Neuronal stem cell (in vitro differentiated cells): ENCODE measurements at regions not wholly inside any gene's neighbourhood (a gene's known extent, or its start where the extent isn't known, plus 50 kb on each side); places are given as distances from the start of the nearest gene placed in this dataset.
"Not testable (repeated sequence)": the region's sequence is repeated elsewhere in the genome, so short reads cannot be mapped to it uniquely, and the experiment has no call there.

Experiments
- DNase-seq: peaks from one replicate; pipeline ENCODE4 v3.0.0-alpha.2; 2013; ENCODE audit warnings: low spot score
- H2AFZ ChIP-seq: one replicate; pipeline ENCODE4 v1.6.1; 2013; ENCODE audit warnings: mild to moderate bottlenecking, low read length, inconsistent platforms
- H2AK5ac ChIP-seq: 2 replicates; pipeline ENCODE4 v1.6.1; 2013; ENCODE audit warnings: low read depth, mild to moderate bottlenecking, inconsistent platforms, low read length, moderate library complexity, mixed read lengths
- H2BK120ac ChIP-seq: 2 replicates; pipeline ENCODE4 v1.6.1; 2013; ENCODE audit warnings: low read depth, mild to moderate bottlenecking, inconsistent platforms, low read length, moderate library complexity, mixed read lengths
- H2BK12ac ChIP-seq: one replicate; pipeline ENCODE4 v1.6.1; 2013; ENCODE audit warnings: low read length, inconsistent platforms
- H2BK15ac ChIP-seq: 2 replicates; pipeline ENCODE4 v1.6.1; 2013; ENCODE audit warnings: mild to moderate bottlenecking, low read length, inconsistent platforms, mixed read lengths
- H2BK5ac ChIP-seq: one replicate; pipeline ENCODE4 v1.6.1; 2013; ENCODE audit warnings: inconsistent platforms, mild to moderate bottlenecking, low read length, moderate library complexity
- H3K14ac ChIP-seq: one replicate; pipeline ENCODE4 v1.6.1; 2013; ENCODE audit warnings: low read length, inconsistent platforms
- H3K18ac ChIP-seq: 2 replicates; pipeline ENCODE4 v1.6.1; 2013; ENCODE audit warnings: low read length, inconsistent platforms
- H3K23ac ChIP-seq: 2 replicates; pipeline ENCODE4 v1.6.1; 2013; ENCODE audit warnings: low read depth, mild to moderate bottlenecking, mixed read lengths, low read length, inconsistent platforms; ENCODE audit not compliant: poor library complexity
- H3K27ac ChIP-seq: replicated peaks from 3 replicates; pipeline ENCODE4 v1.5.1; 2013; ENCODE audit warnings: low read length, inconsistent platforms
- H3K27me3 ChIP-seq, 3 experiments: 2 replicates each; pipeline ENCODE4 v1.6.1; 2013; ENCODE audit warnings: low read length in 3 of 3, mild to moderate bottlenecking in 2 of 3, inconsistent platforms in 1 of 3, low read depth in 1 of 3, mixed read lengths in 1 of 3, moderate library complexity in 1 of 3; ENCODE audit not compliant: control insufficient read depth in 3 of 3, insufficient read depth in 3 of 3
- H3K36me3 ChIP-seq, 2 donors: replicated peaks in 1 of 2; 2 replicates each; pipeline ENCODE4 v1.6.1; 2013; ENCODE audit warnings: low read length in 2 of 2; ENCODE audit not compliant: control insufficient read depth in 2 of 2, insufficient read depth in 2 of 2
- H3K4ac ChIP-seq: 2 replicates; pipeline ENCODE4 v1.6.1; 2013; ENCODE audit warnings: inconsistent platforms, mild to moderate bottlenecking, low read length, moderate library complexity
- H3K4me1 ChIP-seq, 2 donors: 1 replicate in 1 of 2; 2 replicates in 1 of 2; pipeline ENCODE4 v1.6.1; 2013; ENCODE audit warnings: low read length in 2 of 2, low read depth in 1 of 2; ENCODE audit not compliant: control insufficient read depth in 2 of 2, insufficient read depth in 1 of 2
- H3K4me2 ChIP-seq: one replicate; pipeline ENCODE4 v1.6.1; 2013; ENCODE audit warnings: mild to moderate bottlenecking, low read length, inconsistent platforms; ENCODE audit not compliant: insufficient read depth, poor library complexity, severe bottlenecking
- H3K4me3 ChIP-seq, 2 donors: 2 replicates each; pipeline ENCODE4 v1.5.1; 2013; ENCODE audit warnings: low read length in 2 of 2, mild to moderate bottlenecking in 2 of 2, inconsistent platforms in 1 of 2, moderate library complexity in 1 of 2
- H3K79me1 ChIP-seq: one replicate; pipeline ENCODE4 v1.6.1; 2013; ENCODE audit warnings: low read depth, mild to moderate bottlenecking, inconsistent platforms, low read length, moderate library complexity
- H3K9ac ChIP-seq: one replicate; pipeline ENCODE4 v1.6.1; 2013; ENCODE audit warnings: mild to moderate bottlenecking, low read depth, low read length, inconsistent platforms; ENCODE audit not compliant: poor library complexity
- H3K9me3 ChIP-seq, 2 donors: replicated peaks in 1 of 2; 2 replicates each; pipeline versions ENCODE3 to v1.6.1; 2013; ENCODE audit warnings: low read length in 2 of 2, mild to moderate bottlenecking in 2 of 2, inconsistent platforms in 1 of 2, low read depth in 1 of 2, mixed read lengths in 1 of 2, moderate library complexity in 1 of 2; ENCODE audit not compliant: control insufficient read depth in 2 of 2, insufficient read depth in 1 of 2
- H4K8ac ChIP-seq: one replicate; pipeline ENCODE4 v1.6.1; 2013; ENCODE audit warnings: low read depth, mild to moderate bottlenecking, inconsistent platforms, low read length, moderate library complexity
- H4K91ac ChIP-seq: one replicate; pipeline ENCODE4 v1.6.1; 2013; ENCODE audit warnings: low read length, low read depth, mild to moderate bottlenecking, inconsistent platforms; ENCODE audit not compliant: poor library complexity
- WGBS, 2 donors: extraction: QIAGEN DNeasy Blood & Tissue Kit; methylation state at CpG; one replicate each; pipeline ENCODE4 v1.1.7; 2013; ENCODE audit warnings: missing lambda C conversion rate in 2 of 2, mixed read lengths in 1 of 2; ENCODE audit not compliant: insufficient read length in 2 of 2, insufficient replicate concordance in 1 of 2; ENCODE audit errors: extremely low coverage in 2 of 2; 5-methylcytosine and 5-hydroxymethylcytosine counted together

- no CpG with 5 or more reads among the region's 2 CpGs for WGBS, 2 donors
- no peak overlapping the region for H3K4ac ChIP-seq
- H3K27ac ChIP-seq: no peak overlapping the region
- no peak overlapping the region for H4K91ac ChIP-seq
- H2BK5ac ChIP-seq: no peak overlapping the region
- H3K9me3 ChIP-seq: no peaks in the 10 kb centered on the region
- no peaks in the 10 kb centered on the region for H3K27me3 ChIP-seq
- no peak overlapping the region for H3K23ac ChIP-seq
- H3K36me3 ChIP-seq: no peaks in the 10 kb centered on the region
- no peak overlapping the region for H3K14ac ChIP-seq
- H4K8ac ChIP-seq: no peak overlapping the region
- DNase-seq: no peak
- no peak overlapping the region for H3K4me2 ChIP-seq
- H2BK120ac ChIP-seq: no peak overlapping the region
- H3K18ac ChIP-seq: no peak overlapping the region
- no peaks in the 10 kb centered on the region for H3K4me1 ChIP-seq
- no peak overlapping the region for H2BK15ac ChIP-seq
- no peak overlapping the region for H2AFZ ChIP-seq
- no peak overlapping the region for H3K4me3 ChIP-seq
- H2AK5ac ChIP-seq: no peak overlapping the region
- H3K79me1 ChIP-seq: no peaks in the 10 kb centered on the region
- no peak overlapping the region for H3K9ac ChIP-seq
- H2BK12ac ChIP-seq: no peak overlapping the region
Observed at GRCh38 chr2:33907866-33908265, 308.8 kb upstream of the FAM98A start.

- H3K4me1 ChIP-seq, H3K9me3 ChIP-seq, H4K91ac ChIP-seq, H2BK120ac ChIP-seq, H3K4me2 ChIP-seq, H4K8ac ChIP-seq, H3K27ac ChIP-seq, H3K18ac ChIP-seq, H3K79me1 ChIP-seq, H2BK15ac ChIP-seq, H3K36me3 ChIP-seq, H2AK5ac ChIP-seq, H3K4me3 ChIP-seq, H2BK5ac ChIP-seq, H3K27me3 ChIP-seq, H2BK12ac ChIP-seq, H2AFZ ChIP-seq, DNase-seq, H3K23ac ChIP-seq, H3K4ac ChIP-seq, H3K14ac ChIP-seq, H3K9ac ChIP-seq: not testable (repeated sequence)
- no CpG with 5 or more reads among the region's 1 CpG for WGBS, 2 donors
Observed at GRCh38 chr2:33906129-33906528, 307.0 kb upstream of the FAM98A start.

GRCh38 chr2:33904801-33905200 is 305.7 kb upstream of the FAM98A start:
- no CpG with 5 or more reads among the region's 4 CpGs for WGBS, 2 donors

GRCh38 chr2:33903701-33904100 is 304.6 kb upstream of the FAM98A start:
- H3K14ac ChIP-seq: no peak overlapping the region
- H3K18ac ChIP-seq: no peak overlapping the region
- no peak overlapping the region for H2BK15ac ChIP-seq
- H4K8ac ChIP-seq: no peak overlapping the region
- H2AFZ ChIP-seq: no peak overlapping the region
- H3K9ac ChIP-seq: no peak overlapping the region
- no peak overlapping the region for H3K4ac ChIP-seq
- H3K36me3 ChIP-seq: no peaks in the 10 kb centered on the region
- H4K91ac ChIP-seq: no peak overlapping the region
- no peak overlapping the region for H3K4me2 ChIP-seq
- no peak overlapping the region for H3K23ac ChIP-seq
- DNase-seq: no peak
- WGBS, 2 donors: no CpG with 5 or more reads among the region's 21 CpGs
- no peak overlapping the region for H2AK5ac ChIP-seq
- no peak overlapping the region for H2BK120ac ChIP-seq
- H3K4me3 ChIP-seq: no peak overlapping the region
- no peaks in the 10 kb centered on the region for H3K4me1 ChIP-seq
- no peak overlapping the region for H2BK12ac ChIP-seq
- H3K79me1 ChIP-seq: no peaks in the 10 kb centered on the region
- no peaks in the 10 kb centered on the region for H3K27me3 ChIP-seq
- H2BK5ac ChIP-seq: no peak overlapping the region
- no peak overlapping the region for H3K27ac ChIP-seq
- H3K9me3 ChIP-seq: no peaks in the 10 kb centered on the region

More at GRCh38 chr2:33904801-33905200, 305.7 kb upstream of the FAM98A start:
- DNase-seq: no peak
- H3K79me1 ChIP-seq: no peaks in the 10 kb centered on the region
- H4K8ac ChIP-seq: no peak overlapping the region
- H2AFZ ChIP-seq: no peak overlapping the region
- no peak overlapping the region for H3K18ac ChIP-seq
- H3K27ac ChIP-seq: no peak overlapping the region
- no peaks in the 10 kb centered on the region for H3K9me3 ChIP-seq
- H2BK15ac ChIP-seq: no peak overlapping the region
- no peak overlapping the region for H2BK120ac ChIP-seq
- no peaks in the 10 kb centered on the region for H3K36me3 ChIP-seq
- H2BK5ac ChIP-seq: no peak overlapping the region
- H2AK5ac ChIP-seq: no peak overlapping the region
- no peak overlapping the region for H3K23ac ChIP-seq
- H3K14ac ChIP-seq: no peak overlapping the region
- H3K4me3 ChIP-seq: no peak overlapping the region
- no peak overlapping the region for H2BK12ac ChIP-seq
- H3K4me1 ChIP-seq: no peaks in the 10 kb centered on the region
- no peaks in the 10 kb centered on the region for H3K27me3 ChIP-seq
- H3K4ac ChIP-seq: no peak overlapping the region
- H3K4me2 ChIP-seq: no peak overlapping the region
- no peak overlapping the region for H4K91ac ChIP-seq
- H3K9ac ChIP-seq: no peak overlapping the region
